Left ventricle myocardium inferior (tissue), 1 donor: ENCODE measurements at regions not wholly inside any gene's neighbourhood (a gene's known extent, or its start where the extent isn't known, plus 50 kb on each side); places are given as distances from the start of the nearest gene placed in this dataset.

Experiments used
- DNase-seq: peaks from one replicate; pipeline ENCODE4 v3.0.0-alpha.2; 2020
- H3K27ac ChIP-seq: fragments of 200-600 bp; replicated peaks from 2 replicates; pipeline ENCODE4 v1.8.0; 2021
- H3K27me3 ChIP-seq: fragments of 200-600 bp; 2 replicates; pipeline ENCODE4 v1.8.0; 2021; ENCODE audit warnings: low read depth
- H3K36me3 ChIP-seq: fragments of 200-600 bp; 2 replicates; pipeline ENCODE4 v1.8.0; 2021
- H3K4me1 ChIP-seq: fragments of 200-600 bp; 2 replicates; pipeline ENCODE4 v1.8.0; 2021
- H3K4me3 ChIP-seq: fragments of 200-600 bp; 2 replicates; pipeline ENCODE4 v1.8.0; 2021; ENCODE audit warnings: mild to moderate bottlenecking, moderate library complexity
- H3K9me3 ChIP-seq: fragments of 200-600 bp; replicated peaks from 2 replicates; pipeline ENCODE4 v1.8.0; 2021
- intact Hi-C: fragments of 100-400 bp; cut with micrococcal nuclease; formaldehyde crosslinking; loops from one replicate; pipeline ENCODE4 v1.11.0; 2022
- TF ChIP-seq, protein P1 (sequence below): fragments of 200-600 bp; IDR thresholded peaks from 2 replicates; pipeline ENCODE4 v1.8.0; 2021; ENCODE audit warnings: antibody characterized with exemption, mild to moderate bottlenecking, borderline replicate concordance
- donor health status: DM: no; HTN: yes; CAD: no; lungs with severe emphysema.

DNA sequence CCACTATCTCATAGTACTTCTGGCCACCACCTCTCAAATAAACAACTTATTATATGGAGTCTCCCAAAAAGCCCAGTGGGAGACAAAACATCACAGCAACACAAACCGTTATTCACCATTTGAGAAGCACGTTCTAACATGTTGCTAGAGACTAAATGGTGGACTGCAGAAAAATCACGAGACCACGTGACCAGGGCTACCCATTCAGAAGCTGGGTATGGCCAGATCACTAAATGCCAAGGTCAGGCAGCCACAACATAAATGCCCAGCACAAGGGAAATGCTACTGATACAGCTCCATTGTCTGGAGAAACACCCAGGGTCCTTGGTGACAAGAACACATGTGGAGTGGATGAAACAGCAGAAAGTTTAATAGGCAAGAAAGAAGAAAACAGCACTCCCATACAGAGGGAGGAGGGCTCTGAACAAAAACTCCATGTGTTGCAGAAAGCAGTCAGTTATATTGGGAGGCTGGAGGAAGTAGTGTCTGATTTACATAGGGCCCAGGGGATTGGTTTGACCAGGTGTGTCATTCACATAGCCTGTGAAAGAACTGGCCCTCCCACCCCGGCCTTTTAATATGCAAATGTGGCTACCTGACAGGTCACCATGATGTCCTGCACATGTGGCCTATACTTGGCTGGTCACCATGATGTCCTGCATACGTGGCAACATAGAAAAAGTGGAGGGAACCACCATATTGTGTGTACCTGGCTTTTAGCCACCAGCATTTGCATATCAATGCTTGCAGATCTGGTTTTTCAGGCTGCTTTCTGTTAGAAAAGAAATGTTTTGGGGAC, 97.2 kb downstream of the TRIM36 start:
- Histone ChIP-seq H3K4me3 (no peak overlapping the region), H3K27me3 (peaks cover 37% of the 10 kb centered on the region), H3K4me1 (no peaks in the 10 kb centered on the region), H3K27ac (no peak overlapping the region), H3K36me3 (no peaks in the 10 kb centered on the region), H3K9me3 (no peaks in the 10 kb centered on the region)
- TF ChIP-seq, protein P1, sequence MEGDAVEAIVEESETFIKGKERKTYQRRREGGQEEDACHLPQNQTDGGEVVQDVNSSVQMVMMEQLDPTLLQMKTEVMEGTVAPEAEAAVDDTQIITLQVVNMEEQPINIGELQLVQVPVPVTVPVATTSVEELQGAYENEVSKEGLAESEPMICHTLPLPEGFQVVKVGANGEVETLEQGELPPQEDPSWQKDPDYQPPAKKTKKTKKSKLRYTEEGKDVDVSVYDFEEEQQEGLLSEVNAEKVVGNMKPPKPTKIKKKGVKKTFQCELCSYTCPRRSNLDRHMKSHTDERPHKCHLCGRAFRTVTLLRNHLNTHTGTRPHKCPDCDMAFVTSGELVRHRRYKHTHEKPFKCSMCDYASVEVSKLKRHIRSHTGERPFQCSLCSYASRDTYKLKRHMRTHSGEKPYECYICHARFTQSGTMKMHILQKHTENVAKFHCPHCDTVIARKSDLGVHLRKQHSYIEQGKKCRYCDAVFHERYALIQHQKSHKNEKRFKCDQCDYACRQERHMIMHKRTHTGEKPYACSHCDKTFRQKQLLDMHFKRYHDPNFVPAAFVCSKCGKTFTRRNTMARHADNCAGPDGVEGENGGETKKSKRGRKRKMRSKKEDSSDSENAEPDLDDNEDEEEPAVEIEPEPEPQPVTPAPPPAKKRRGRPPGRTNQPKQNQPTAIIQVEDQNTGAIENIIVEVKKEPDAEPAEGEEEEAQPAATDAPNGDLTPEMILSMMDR = no peak
- DNase-seq = no peak
- intact Hi-C loops = no loop called here

DNA sequence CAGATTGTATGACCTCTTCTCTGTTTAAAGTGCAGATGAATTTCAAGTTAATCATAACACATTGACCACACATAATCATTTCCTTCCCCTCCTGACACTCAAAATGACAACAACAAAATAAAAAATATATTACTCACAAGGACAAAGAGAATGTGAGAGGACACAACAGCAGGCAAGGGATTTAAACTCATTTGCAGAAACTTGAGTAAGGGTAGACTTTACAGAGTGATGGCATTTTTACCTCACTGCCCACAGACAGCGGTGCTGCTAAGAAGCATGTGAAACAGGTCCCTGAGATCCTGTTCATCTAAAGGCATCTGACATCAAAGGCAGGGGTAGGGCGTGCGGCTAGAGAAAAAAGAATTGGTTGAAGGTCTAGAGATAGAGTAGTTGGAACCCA, 99.0 kb downstream of the TRIM36 start:
- Histone ChIP-seq H3K4me3 (no peak overlapping the region), H3K36me3 (no peaks in the 10 kb centered on the region), H3K27me3 (peaks cover 37% of the 10 kb centered on the region), H3K9me3 (no peaks in the 10 kb centered on the region), H3K4me1 (no peaks in the 10 kb centered on the region), H3K27ac (no peak overlapping the region)
- DNase-seq = no peak
- TF ChIP-seq, protein P1 = no peak
- intact Hi-C loops = no loop called here

DNA sequence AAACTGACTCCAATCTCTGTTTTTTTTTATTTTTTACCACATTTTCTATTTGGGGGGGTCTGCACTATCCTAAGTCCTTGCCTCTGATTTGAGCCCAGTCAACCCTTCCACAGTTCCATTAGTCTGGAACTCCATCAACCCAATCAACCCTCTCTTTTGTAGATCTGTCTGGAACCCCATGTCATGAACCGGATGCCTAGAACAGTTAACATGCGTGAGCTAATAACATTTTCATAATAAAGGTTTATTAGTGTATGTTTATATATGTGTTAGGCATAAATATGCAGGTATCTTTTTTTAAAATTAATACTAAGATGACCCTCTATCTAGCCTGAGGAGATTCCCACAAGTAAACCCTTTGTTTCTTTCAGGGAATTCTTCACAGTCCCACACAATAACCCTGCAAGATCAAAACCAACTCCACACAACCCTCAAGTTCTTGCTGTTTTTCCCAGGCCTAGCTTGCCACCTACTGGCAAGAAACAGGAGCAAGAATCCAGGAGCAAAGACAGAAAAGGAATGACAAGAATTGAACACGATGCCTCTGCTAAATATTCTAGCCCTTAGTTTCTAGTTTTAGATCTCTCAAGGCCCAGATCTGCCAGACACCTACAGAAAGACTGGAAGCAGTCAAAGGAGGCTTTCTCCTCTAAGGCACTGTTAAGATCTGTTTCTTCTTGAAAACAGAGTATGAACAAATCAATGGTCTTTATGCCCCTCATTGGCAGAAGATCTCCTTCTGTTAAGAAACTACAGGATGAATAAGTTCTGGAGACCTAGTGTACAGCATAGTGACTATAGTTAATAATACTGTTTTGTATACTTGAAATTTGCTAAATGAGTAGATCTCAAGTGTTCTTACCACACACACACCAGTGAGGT, 100.4 kb downstream of the TRIM36 start:
- Histone ChIP-seq H3K27me3 (peaks cover 37% of the 10 kb centered on the region), H3K27ac (no peak overlapping the region), H3K9me3 (no peaks in the 10 kb centered on the region), H3K4me3 (no peak overlapping the region), H3K4me1 (no peaks in the 10 kb centered on the region), H3K36me3 (no peaks in the 10 kb centered on the region)
- TF ChIP-seq, protein P1 = peak; percentile 63
- no peak for DNase-seq
- intact Hi-C loops = no loop called here

DNA sequence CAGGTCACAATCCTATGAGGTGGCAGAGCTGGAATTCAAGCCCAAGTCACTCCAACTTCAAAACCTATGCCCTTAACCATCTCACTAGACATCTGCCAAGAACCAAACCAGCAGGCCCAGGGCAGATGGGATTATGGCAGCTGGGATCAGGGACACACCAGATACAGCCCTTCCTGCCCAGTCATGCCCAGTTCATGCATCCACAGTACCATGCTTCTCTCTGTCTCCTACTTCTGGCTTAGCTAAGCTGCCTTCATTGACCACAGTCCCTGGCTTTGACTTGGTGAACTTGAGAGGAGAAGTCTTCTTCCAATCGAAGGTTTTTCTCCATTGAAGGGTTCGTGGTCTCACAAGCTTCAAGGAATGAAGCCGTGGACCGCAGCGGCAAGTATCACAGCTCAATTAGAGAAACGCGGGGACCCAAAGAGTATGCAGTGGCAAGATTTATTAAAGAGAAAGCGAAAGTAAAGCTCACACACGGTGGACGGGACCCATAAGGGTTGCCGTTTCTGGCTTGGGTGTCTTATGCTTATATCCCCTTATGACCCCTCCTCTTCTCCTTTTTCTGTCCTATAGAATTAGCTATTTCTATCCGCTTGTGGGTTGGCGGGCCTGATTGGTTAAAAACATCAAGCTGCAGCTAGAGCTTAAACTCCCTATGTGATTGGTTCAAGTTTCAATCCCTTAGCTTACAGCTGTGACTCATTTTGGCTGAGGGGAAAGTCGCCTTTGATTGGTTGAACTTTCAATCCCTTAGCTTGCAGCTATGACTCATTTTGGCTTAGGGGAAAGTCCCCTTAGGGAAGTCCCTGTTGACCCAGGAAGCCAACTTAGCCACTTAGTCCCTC, 101.2 kb downstream of the TRIM36 start:
- Histone ChIP-seq H3K4me3 (no peak overlapping the region), H3K4me1 (no peaks in the 10 kb centered on the region), H3K9me3 (no peaks in the 10 kb centered on the region), H3K27me3 (peaks cover 37% of the 10 kb centered on the region), H3K27ac (no peak overlapping the region), H3K36me3 (no peaks in the 10 kb centered on the region)
- TF ChIP-seq, protein P1 = no peak
- intact Hi-C loops = no loop called here
- no peak for DNase-seq

DNA sequence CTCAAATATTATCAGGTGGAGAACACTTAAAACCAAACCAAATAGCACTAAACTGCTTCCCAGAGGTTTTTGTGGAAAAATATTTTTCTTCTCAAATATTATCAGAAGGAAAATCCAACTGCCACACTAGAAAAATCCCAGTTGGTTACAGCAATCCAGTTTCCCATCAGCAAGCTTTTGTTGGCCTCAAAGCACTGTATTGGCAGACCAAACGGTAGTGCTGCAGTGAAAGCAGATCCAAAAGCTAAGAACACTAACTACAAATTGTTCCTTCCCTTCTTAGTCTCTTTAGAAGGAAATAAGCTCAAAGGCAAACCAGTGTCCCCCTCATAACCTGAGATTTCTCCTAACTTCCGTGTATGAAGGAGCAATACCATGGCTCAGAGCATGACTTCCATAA, 105.3 kb downstream of the TRIM36 start:
- no peaks in the 10 kb centered on the region for H3K9me3 ChIP-seq
- H3K27ac ChIP-seq = no peak overlapping the region
- no peak for DNase-seq
- H3K27me3 ChIP-seq = peaks cover 4% of the 10 kb centered on the region
- no peaks in the 10 kb centered on the region for H3K36me3 ChIP-seq
- intact Hi-C loops = no loop called here
- TF ChIP-seq, protein P1 = no peak
- no peaks in the 10 kb centered on the region for H3K4me1 ChIP-seq
- no peak overlapping the region for H3K4me3 ChIP-seq
